ENCODE measurements at regions not wholly inside any gene's neighbourhood (a gene's known extent, or its start where the extent isn't known, plus 50 kb on each side); places are given as distances from the start of the nearest gene placed in this dataset.

DNA sequence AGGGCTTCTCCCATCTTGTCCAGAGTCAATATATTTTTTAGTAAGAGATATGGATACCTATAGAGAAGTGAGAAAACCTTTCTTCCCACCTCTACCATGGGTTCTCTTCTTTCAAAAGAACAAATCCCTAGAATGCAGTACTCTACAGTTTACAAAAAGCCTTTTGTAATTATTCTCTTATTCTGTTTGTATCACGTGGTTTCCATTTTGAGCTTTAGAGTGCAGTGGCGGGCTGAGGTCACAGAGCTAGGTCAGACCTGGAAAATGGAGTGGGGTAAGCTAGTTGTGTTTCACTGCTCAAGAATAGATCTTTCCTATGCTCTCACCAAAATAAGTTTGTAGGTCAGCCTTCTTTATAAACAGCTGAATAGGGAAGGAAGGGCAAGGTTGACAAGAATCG, 85.3 kb upstream of the MAF start:
- no peak overlapping the region for H3K4me3 ChIP-seq (ENCODE audit: low read depth, low read length)
- no peaks in the 10 kb centered on the region for H3K79me2 ChIP-seq (ENCODE audit: control insufficient read depth, insufficient read depth, low read length, poor library complexity)
- H3K18ac ChIP-seq (ENCODE audit: low read length) = no peak overlapping the region
- DNase-seq = no peak
- no peak overlapping the region for H3K27ac ChIP-seq (ENCODE audit: low read depth, low read length)
- H2BK5ac ChIP-seq (ENCODE audit: low read depth, low read length, poor library complexity) = no peak overlapping the region
- H3K9me3 ChIP-seq (ENCODE audit: insufficient read depth, low read depth, low read length) = no peaks in the 10 kb centered on the region
- no peak overlapping the region for H3K23ac ChIP-seq (ENCODE audit: low read length)
- no peak overlapping the region for H3K14ac ChIP-seq (ENCODE audit: low read length)
- no peak overlapping the region for H2AFZ ChIP-seq (ENCODE audit: insufficient read depth, low read length, poor library complexity)
- no peak overlapping the region for H3K4ac ChIP-seq (ENCODE audit: low read depth, low read length)
- H3K27me3 ChIP-seq (ENCODE audit: insufficient read depth, low read length) = no peaks in the 10 kb centered on the region
- no peak overlapping the region for H4K12ac ChIP-seq (ENCODE audit: low read depth, low read length)
- H2BK120ac ChIP-seq (ENCODE audit: insufficient read depth, low read length, poor library complexity) = no peak overlapping the region
- H3K9ac ChIP-seq (ENCODE audit: low read length) = no peak overlapping the region
- H2BK12ac ChIP-seq (ENCODE audit: low read length) = no peak overlapping the region
- WGBS (ENCODE audit: extremely low coverage, insufficient coverage, insufficient read length) = no CpG with 5 or more reads among the region's 3 CpGs
- no peak overlapping the region for H2AK5ac ChIP-seq (ENCODE audit: low read length)
- H3K4me2 ChIP-seq (ENCODE audit: low read length) = no peak overlapping the region
- H3K4me1 ChIP-seq (ENCODE audit: control insufficient read depth in 1 of 2, insufficient read depth in 2 of 2, low read length in 2 of 2) = no peaks in the 10 kb centered on the region
- no peaks in the 10 kb centered on the region for H3K36me3 ChIP-seq (ENCODE audit: control insufficient read depth in 1 of 2, insufficient read depth in 2 of 2, low read length in 2 of 2)
- no peak overlapping the region for H4K8ac ChIP-seq (ENCODE audit: low read depth, low read length)
- H4K91ac ChIP-seq (ENCODE audit: low read depth, low read length) = no peak overlapping the region
- H3K79me1 ChIP-seq (ENCODE audit: low read length) = no peaks in the 10 kb centered on the region

DNA sequence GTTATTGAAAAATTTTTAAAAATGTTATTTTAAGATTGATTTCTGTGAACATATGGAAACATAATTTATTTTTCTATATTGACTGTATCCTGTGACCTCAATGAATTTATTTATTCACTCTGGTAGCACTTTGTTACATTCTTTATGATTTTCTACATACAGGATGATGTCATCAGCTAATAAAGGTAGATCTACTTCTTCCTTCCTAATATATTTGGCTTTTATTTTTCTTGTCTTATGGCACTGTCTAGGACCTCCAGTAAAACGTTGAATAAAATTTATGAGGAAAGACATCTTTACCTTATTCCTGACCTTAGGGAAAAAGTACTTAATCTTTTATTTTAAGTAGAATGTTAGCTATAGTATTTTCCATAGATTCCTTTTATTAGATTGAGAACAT, 78.8 kb upstream of the MAF start:
- no peak for DNase-seq
- Histone ChIP-seq H2AK5ac (ENCODE audit: low read length) (no peak overlapping the region), H3K27me3 (ENCODE audit: insufficient read depth, low read length) (no peaks in the 10 kb centered on the region), H3K4me1 (ENCODE audit: control insufficient read depth in 1 of 2, insufficient read depth in 2 of 2, low read length in 2 of 2) (no peaks in the 10 kb centered on the region), H2BK5ac (ENCODE audit: low read depth, low read length, poor library complexity) (no peak overlapping the region), H3K36me3 (ENCODE audit: control insufficient read depth in 1 of 2, insufficient read depth in 2 of 2, low read length in 2 of 2) (no peaks in the 10 kb centered on the region), H4K91ac (ENCODE audit: low read depth, low read length) (no peak overlapping the region), H3K9ac (ENCODE audit: low read length) (no peak overlapping the region), H3K23ac (ENCODE audit: low read length) (no peak overlapping the region), H3K27ac (ENCODE audit: low read depth, low read length) (no peak overlapping the region), H2BK120ac (ENCODE audit: insufficient read depth, low read length, poor library complexity) (no peak overlapping the region), H2BK12ac (ENCODE audit: low read length) (no peak overlapping the region), H3K18ac (ENCODE audit: low read length) (no peak overlapping the region), H3K4me3 (ENCODE audit: low read depth, low read length) (no peak overlapping the region), H2AFZ (ENCODE audit: insufficient read depth, low read length, poor library complexity) (no peak overlapping the region), H3K4me2 (ENCODE audit: low read length) (no peak overlapping the region), H4K12ac (ENCODE audit: low read depth, low read length) (no peak overlapping the region), H3K9me3 (ENCODE audit: insufficient read depth, low read depth, low read length) (no peaks in the 10 kb centered on the region), H3K79me1 (ENCODE audit: low read length) (no peaks in the 10 kb centered on the region), H3K79me2 (ENCODE audit: control insufficient read depth, insufficient read depth, low read length, poor library complexity) (no peaks in the 10 kb centered on the region), H3K14ac (ENCODE audit: low read length) (no peak overlapping the region), H4K8ac (ENCODE audit: low read depth, low read length) (no peak overlapping the region), H3K4ac (ENCODE audit: low read depth, low read length) (no peak overlapping the region)
- no CpG with 5 or more reads among the region's 1 CpG for WGBS (ENCODE audit: extremely low coverage, insufficient coverage, insufficient read length)

DNA sequence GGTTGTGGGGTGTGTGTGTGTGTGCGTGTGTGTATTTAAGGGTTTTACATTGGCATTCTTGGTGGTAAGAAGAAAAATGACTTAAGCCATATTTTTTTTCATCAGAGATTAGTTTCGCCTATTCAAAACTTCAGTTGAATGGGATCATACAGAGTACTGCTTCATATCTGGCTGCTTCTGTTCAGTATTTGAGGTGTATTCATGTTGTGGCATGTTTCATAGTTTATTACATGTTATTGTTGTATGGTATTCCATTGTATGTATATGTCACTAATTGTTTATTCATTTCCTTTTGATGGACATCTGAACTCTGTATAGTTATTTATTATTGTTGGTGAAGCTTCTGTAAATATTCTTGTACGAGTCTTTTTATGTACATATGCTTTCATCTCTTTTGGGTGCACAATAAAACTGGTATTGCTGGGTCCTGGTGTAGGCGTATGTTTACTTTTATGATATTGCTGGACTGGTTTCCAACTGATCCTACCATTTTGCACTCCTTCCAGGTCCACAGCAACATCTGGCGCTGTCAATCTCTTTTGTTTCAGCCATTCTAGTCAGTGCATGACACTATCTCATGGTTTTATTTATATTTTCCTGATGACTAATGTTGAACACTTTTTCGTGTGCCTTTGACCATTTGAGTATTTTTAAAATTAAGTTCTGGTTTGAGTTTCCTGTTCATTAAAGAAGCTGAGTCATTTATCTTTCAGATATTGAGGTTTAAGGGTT, 77.4 kb upstream of the MAF start:
- Histone ChIP-seq H4K12ac (ENCODE audit: low read depth, low read length) (no peak overlapping the region), H2BK120ac (ENCODE audit: insufficient read depth, low read length, poor library complexity) (no peak overlapping the region), H3K4me2 (ENCODE audit: low read length) (no peak overlapping the region), H3K23ac (ENCODE audit: low read length) (no peak overlapping the region), H4K91ac (ENCODE audit: low read depth, low read length) (no peak overlapping the region), H3K27ac (ENCODE audit: low read depth, low read length) (no peak overlapping the region), H3K79me2 (ENCODE audit: control insufficient read depth, insufficient read depth, low read length, poor library complexity) (no peaks in the 10 kb centered on the region), H3K4me3 (ENCODE audit: low read depth, low read length) (no peak overlapping the region), H3K79me1 (ENCODE audit: low read length) (no peaks in the 10 kb centered on the region), H3K36me3 (ENCODE audit: control insufficient read depth in 1 of 2, insufficient read depth in 2 of 2, low read length in 2 of 2) (no peaks in the 10 kb centered on the region), H2AFZ (ENCODE audit: insufficient read depth, low read length, poor library complexity) (no peak overlapping the region), H3K18ac (ENCODE audit: low read length) (no peak overlapping the region), H3K27me3 (ENCODE audit: insufficient read depth, low read length) (no peaks in the 10 kb centered on the region), H2BK5ac (ENCODE audit: low read depth, low read length, poor library complexity) (no peak overlapping the region), H4K8ac (ENCODE audit: low read depth, low read length) (no peak overlapping the region), H3K9ac (ENCODE audit: low read length) (no peak overlapping the region), H3K4me1 (ENCODE audit: control insufficient read depth in 1 of 2, insufficient read depth in 2 of 2, low read length in 2 of 2) (no peaks in the 10 kb centered on the region), H3K9me3 (ENCODE audit: insufficient read depth, low read depth, low read length) (no peaks in the 10 kb centered on the region), H2BK12ac (ENCODE audit: low read length) (no peak overlapping the region), H3K14ac (ENCODE audit: low read length) (no peak overlapping the region), H3K4ac (ENCODE audit: low read depth, low read length) (no peak overlapping the region), H2AK5ac (ENCODE audit: low read length) (no peak overlapping the region)
- no peak for DNase-seq
- WGBS (ENCODE audit: extremely low coverage, insufficient coverage, insufficient read length) = 100% methylated on average over 1 of the region's 6 CpGs

DNA sequence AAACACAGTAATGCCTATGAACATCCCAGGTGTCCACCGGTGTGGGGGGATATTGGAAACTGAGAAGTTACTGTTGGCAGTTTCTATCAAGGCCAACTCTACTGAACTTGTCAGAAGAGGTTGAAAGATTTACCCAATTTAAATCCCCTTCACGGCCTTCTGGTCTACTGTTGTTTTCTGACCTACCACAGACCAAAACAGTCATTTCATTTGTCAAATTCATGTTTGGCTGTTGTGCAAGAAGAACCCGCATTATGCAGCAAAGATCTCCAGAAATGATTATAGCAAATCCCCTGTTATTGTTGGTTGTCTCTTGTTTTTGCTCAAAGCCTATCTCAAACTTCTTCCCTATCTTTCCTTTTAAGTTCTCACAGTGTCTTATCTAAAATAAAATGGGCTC, 73.1 kb upstream of the MAF start:
- Histone ChIP-seq H4K12ac (ENCODE audit: low read depth, low read length) (no peak overlapping the region), H2AK5ac (ENCODE audit: low read length) (no peak overlapping the region), H3K9ac (ENCODE audit: low read length) (no peak overlapping the region), H3K4me2 (ENCODE audit: low read length) (no peak overlapping the region), H2BK120ac (ENCODE audit: insufficient read depth, low read length, poor library complexity) (no peak overlapping the region), H3K4me3 (ENCODE audit: low read depth, low read length) (no peak overlapping the region), H2AFZ (ENCODE audit: insufficient read depth, low read length, poor library complexity) (no peak overlapping the region), H3K4ac (ENCODE audit: low read depth, low read length) (no peak overlapping the region), H3K27ac (ENCODE audit: low read depth, low read length) (no peak overlapping the region), H3K23ac (ENCODE audit: low read length) (no peak overlapping the region), H3K27me3 (ENCODE audit: insufficient read depth, low read length) (no peaks in the 10 kb centered on the region), H3K9me3 (ENCODE audit: insufficient read depth, low read depth, low read length) (no peaks in the 10 kb centered on the region), H3K14ac (ENCODE audit: low read length) (no peak overlapping the region), H4K91ac (ENCODE audit: low read depth, low read length) (no peak overlapping the region), H2BK12ac (ENCODE audit: low read length) (no peak overlapping the region), H4K8ac (ENCODE audit: low read depth, low read length) (no peak overlapping the region), H3K79me1 (ENCODE audit: low read length) (no peaks in the 10 kb centered on the region), H3K79me2 (ENCODE audit: control insufficient read depth, insufficient read depth, low read length, poor library complexity) (no peaks in the 10 kb centered on the region), H2BK5ac (ENCODE audit: low read depth, low read length, poor library complexity) (no peak overlapping the region), H3K36me3 (ENCODE audit: control insufficient read depth in 1 of 2, insufficient read depth in 2 of 2, low read length in 2 of 2) (no peaks in the 10 kb centered on the region), H3K18ac (ENCODE audit: low read length) (no peak overlapping the region), H3K4me1 (ENCODE audit: control insufficient read depth in 1 of 2, insufficient read depth in 2 of 2, low read length in 2 of 2) (no peaks in the 10 kb centered on the region)
- DNase-seq = peak; percentile 73 to 80
- WGBS (ENCODE audit: extremely low coverage, insufficient coverage, insufficient read length) = no CpG with 5 or more reads among the region's 3 CpGs

All from trophoblast cell (in vitro differentiated cells and primary cell).